Activated naive CD4-positive, alpha-beta T cell treated with Interleukin-2 at 50 U/mL for 16 hours (primary cell): ENCODE measurements at regions not wholly inside any gene's neighbourhood (a gene's known extent, or its start where the extent isn't known, plus 50 kb on each side); places are given as distances from the start of the nearest gene placed in this dataset.

ENCODE experiments used
- DNase-seq: peaks from one replicate; pipeline ENCODE4 v3.0.0-alpha.2; 2020

DNA sequence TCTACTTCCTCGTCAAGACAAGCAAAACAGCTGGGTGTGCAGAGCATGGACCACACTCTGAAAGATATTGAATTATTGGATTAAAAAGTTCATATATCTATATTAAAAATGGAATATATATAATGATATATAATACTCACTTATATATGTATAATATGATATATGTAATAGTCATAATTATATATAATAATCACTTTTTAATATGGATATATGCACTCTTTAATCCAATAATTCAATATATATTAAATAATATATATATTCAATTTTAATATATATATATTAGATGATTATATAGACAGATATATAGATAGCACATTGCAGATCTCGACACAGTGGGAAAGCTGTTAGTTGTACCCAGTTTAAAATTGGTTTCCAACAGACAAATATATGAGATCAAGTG is 182.1 kb upstream of the CARD18 start:
- DNase-seq: no peak

DNA sequence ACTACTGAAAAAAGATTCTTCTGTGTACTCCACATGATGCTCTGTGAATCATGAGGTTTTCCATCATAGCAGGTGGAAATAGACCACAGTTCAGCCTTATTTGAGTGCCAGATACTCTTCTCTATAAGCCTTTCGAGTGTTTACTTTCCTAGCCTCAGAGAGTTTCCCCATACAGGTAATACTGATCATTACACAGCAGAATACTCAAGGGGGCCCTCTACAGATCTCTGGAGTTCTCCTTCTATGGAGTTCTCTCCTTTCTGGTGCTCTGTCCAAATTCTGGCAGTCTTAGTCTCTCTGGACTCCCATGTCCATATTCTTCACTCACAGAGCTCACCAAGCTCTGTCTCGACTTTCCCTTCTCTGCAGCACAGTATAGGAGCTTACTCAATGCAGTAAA is 175.7 kb upstream of the CARD18 start:
- DNase-seq: no peak

DNA sequence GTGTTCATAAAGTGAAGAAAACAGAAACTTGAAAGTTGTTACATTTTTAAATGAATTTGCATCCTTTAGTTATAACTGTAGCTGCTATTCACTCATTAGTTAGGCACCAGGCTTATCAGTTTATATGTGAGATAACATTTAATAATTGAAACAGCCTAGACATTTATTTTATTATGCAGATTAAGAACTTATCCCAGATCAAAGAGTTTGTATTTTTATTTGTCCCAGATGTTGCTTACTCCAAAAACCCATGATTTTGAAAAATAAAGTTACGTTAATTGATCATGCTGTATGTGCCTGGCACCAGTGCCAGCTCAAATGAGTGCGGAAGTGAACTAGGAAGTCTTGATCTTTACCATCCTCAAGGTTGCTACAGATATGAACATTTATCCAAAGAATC is 172.7 kb upstream of the CARD18 start:
- DNase-seq: no peak

DNA sequence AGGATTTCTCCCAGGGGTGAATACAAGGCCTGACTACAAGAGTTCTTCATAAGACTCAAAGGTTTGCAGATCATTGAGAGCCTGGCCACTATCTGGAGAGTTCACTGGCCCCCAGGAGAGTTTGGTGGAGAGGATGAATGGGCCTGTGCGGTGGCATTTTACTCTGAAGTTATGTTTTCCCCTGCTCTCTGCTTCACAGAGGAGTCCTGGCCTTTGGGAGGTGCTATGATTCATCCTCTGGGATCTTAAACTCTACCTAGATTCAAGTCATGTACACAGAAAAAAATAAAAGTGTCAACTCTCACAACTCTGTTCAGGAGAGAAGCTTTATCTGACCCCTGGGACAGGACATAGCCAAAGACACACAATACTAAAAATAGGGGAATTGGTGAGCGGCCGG is 159.1 kb upstream of the CARD18 start:
- no peak for DNase-seq

DNA sequence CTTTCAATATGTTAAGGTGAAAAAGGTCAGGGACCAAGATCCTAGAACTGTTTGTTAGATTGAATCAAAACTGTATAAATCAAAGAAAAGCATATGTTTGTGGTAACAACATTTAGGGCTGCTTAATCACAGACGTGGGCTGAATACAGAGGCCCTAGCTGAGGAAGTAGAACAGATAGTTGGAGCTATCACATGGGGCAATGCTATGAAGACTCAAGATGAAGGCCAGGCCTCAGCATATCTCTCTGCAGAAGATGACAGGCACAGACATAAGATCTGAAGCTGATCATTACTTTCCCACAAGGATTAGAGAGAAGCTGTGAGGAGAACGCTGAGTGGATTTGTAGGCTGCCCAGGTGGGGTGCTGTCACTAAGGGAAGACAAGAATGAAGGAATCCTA is 158.6 kb upstream of the CARD18 start:
- DNase-seq: no peak

DNA sequence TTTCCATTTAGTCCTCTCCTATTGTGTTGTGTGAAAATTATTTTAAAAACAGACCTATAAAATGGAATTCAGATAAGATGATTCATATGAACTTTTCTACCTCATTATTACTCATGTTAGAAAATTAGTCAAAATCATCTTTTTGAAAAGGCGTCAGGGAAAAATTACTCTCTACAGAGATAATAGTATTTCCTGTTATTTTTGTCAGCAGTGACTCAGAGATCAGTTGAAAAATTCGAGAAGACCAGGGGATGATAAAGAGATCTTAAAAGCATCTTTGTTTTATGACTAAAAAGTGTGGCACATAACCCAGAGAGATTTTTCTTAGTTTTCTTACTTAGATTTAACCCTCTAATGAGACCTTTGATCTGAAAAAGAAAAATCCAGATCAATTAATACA is 157.9 kb upstream of the CARD18 start:
- no peak for DNase-seq

DNA sequence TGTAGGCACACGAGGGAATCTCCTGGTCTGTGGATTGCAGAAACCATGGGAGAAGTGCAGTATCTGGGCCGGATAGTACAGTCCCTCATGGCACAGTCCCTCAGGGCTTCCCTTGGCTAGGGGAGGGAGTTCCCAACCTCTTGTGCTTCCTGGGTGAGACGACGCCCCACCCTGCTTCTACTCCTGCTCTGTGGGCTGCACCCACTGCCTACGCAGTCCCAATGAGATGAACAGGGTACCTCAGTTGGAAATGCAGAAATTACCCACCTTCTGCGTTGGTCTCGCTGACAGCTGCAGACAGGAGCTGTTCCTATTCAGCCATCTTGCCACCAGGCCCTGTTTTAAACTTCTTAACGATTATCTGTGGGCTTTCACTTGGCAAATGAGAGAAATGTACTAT is 157.2 kb upstream of the CARD18 start:
- no peak for DNase-seq

DNA sequence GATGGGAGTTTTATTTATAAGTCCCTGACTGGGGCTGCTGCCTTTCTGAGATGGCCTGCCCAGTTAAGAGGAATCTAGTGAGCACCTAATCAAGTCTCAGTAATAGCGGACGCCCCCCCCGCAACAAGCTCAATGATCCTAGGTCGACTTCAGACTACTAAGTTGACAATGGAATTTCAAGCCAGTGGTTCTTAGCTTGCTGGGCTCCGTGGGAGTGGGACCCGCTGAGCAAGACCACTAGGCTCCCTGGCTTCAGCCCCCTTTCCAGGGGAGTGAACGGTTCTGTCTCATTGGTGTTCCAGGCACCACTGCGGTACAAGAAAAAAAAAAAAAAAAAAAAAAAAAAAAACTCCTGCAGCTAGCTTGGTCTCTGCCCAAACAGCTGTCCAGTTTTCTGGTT is 156.8 kb upstream of the CARD18 start:
- no peak for DNase-seq

DNA sequence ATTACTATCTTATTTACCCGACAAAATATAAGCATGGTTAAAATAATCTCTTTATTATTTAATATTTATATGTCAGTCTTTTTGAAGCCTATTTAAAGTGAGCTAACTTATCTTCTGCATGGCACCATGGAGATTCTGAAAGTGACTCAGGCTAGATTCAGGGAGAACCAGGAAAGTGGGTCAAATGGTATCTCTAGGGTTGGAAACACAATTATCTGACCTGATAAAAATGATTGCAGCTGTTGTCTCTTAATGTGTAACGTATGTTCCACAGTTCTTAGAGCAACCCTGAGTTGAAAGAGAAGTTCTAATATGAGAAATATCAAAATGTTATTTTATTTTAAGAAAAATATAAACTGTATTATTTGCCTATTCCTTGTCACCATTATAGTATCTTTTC is 143.1 kb upstream of the CARD18 start:
- no peak for DNase-seq

DNA sequence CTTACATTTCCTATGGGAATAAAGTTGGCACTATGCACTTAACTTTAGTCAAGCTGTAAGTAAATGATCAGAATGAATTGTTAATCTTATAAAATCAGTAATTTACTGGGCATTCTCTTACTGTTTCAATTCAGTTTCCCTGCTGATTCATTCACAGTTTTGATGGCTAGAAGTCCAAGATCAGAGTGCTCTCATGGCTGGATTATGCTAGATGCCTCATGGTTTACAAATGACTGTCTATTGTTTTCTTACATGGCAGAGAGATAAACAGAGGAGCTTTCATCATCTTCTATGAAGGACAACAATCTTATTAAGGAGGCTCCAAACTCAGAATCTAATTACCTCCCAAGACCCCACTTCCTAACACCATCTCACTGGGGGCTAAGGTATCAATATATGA is 135.1 kb upstream of the CARD18 start:
- DNase-seq: no peak

DNA sequence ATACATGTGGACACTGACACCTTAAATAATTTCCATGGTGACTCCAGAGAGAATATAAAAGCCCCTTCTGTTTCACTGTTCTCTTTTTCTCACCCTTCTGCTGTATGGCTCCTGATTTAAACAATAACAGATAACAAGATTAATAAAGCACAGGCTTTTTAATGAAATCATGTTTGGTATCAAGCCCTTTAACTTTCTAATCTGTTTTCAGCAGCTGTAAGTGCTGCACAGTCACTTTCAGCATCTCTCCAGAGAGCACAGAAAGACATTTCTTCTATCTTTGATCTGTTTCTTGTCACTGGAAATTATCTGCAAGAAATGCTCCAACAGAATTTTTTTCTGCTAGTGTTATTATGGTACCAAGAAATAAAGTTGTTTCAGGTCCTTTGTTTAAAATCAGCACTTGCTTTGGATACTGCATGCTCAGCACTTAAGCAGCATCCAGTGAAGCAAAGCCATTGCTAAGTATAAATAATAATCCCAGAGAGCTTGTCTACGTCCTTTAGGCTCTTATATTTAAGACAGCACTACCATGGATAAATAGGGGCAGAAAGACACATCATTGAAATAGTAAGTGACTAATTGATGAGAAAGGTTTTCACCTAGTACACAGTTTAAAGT is 134.2 kb upstream of the CARD18 start:
- no peak for DNase-seq

DNA sequence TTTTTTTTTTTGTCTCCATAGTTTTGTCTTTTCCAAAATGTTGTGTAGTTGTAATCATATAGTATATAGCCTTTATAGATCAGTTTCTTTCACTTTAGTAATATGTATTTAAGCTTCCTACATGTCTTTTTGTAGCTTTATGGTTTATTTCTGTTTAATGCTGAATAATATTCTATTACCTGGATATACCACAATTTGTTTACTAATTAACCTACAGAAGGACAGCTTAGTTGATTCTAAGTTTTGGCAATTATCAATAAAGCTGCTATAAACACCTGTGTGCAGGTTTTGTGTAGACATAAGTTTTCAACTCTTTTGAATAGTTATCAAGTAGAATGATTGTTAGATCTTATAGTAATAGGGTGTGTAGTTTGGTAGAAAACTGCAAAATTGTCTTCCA is 130.3 kb upstream of the CARD18 start:
- DNase-seq: no peak

DNA sequence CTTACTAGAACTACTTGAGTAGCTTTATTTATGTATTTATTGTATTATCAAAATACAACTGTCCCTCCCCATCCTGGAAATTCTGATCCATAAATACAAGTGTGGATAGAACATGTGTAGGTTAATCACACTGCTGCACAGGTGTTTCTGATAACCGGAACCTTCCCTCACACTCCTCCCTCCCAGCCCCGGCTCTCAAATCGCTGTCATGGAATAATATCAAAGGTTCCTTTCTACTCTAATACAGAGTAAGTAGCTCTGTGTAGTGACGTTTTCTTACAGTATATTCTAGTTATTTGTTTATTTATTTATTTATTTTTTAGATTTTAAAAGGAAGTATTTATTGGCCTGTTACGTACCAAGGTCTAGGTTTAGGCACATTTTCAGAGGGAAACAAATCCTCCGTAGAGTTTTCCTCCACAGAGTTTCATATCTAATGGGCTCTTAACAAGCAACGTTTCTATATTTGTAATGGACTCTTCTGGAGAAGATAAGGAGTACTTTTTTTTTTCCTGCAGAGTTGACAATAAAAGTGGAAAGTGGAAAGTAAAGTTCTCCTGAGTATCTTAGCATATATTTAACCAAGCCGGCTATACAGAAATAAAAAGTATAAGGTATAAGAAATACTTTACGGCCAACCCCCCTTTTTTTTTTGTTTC is 129.0 kb upstream of the CARD18 start:
- no peak for DNase-seq

DNA sequence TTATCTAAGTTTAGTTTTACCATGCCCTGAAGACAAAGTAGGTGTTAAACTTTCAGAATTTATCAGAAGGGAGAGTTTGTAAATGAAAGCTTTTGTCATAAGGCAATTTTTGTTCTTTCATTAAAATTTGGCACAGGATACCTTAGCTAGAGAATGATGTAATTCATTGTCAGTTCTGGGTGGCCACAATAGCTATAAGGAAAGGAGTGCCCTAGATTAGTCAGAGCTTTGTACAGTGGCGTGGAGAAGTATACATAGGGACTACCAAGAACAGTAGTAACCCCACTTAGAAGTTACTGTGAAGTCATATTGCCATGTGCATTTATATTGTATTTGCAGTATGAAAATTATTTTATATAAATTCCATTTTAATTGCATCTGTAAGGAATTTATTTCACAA is 126.3 kb upstream of the CARD18 start:
- no peak for DNase-seq

DNA sequence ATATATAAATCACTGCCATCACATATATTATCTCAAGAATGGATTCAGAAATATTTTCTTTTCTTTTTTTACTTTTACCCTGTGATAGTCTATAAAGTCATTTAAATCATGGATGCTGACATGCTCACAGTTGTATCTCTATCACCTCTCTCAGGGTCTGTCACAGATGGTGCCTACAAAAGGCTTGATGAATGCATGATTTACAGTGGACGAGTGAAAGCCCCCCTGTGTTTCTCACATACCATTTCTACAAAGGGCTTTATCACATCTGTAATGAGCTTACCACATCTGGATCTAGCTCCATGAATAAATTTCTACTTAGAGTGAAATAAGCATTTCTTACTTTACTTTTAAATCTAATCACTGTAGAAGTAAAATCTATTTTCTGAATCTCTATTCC is 121.4 kb upstream of the CARD18 start:
- no peak for DNase-seq

DNA sequence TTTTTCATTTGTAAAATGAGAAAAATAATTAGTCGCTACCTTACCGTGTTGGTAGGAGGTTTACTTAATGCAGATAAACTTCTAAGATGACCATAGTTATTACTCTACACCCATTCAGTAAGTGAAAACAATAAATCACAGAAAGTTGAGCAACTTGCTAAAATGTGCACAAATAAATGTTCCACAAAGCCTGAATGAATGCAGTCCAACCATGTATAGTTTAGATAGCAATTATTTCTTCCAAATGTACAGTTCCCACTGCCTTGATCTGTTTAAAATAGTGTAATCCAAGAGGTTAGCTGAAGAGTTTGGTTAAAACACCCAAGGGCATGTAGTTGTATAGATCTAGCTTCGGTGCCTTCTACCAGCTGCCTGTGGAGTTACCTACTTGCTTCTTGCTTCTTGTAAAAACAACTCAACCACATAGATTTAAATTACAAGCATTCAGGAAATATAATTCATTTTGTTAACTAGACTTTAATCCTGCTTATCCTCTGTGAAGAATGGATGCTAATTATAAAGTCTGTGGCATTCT is 106.3 kb upstream of the CARD18 start:
- no peak for DNase-seq

DNA sequence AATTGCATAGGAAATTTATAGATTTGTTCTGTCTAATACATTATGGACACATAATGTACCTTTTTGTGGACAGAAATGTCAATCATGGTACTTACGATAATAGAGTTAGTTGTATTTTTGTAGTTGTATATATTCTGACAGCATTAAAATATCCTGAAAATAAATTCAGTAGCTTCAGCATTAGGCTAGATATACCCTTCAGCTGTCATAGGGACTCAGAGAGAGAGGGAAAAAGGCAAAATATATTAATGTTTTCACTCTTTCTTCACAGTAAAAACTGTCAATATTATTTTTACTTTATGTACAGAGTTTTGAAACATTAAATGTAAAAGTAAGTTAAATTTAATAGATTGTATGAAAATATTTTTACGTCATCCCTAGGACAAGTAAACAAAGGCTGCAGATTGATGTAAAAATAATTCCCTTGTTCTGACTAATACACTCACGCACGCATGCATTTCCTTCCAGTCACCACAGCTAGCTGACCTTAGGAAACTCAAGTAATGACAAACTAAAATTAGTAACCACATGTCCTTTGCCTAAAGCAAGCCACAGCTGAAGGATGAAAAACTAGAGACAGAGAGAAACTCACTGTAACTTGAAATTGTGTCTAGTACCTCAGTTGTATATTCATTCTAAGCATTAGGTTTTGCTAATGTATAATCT is 104.7 kb upstream of the CARD18 start:
- DNase-seq: no peak

DNA sequence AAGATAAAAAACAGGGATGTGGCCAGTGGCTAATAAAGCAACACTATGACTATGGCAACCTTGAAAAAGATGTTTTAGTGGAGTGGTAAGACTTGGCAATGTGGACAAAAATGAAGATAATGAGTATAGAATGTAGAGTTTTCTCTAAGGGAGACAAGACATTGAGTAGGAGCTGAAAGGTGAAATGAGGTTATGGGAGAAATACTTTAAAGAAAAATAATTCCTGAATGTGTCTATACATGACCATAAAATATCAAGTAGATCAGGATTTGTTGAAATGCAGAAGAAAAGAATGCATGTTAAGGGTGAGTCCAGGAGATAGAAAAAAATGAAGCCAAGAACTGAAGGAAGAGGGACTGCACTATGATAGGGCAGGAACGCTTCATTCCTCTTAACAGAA is 101.6 kb upstream of the CARD18 start:
- DNase-seq: no peak

DNA sequence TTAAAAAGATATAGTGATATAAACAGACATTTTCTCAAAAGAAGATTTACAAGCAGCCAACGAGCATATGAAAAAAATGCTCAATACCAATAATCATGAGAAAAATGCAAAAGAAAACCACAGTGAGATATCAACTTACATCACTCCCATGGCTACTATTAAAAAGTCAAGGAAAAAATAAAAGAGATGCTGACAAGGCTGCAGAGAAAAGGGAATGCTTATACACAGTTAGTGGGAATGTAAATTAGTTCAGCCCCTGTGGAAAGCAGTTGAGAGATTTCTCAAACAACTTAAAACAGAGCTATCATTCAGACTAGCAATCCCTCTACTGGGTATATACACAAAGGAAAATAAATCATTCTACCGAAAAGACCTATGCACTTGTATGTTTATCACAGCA is 97.1 kb upstream of the CARD18 start:
- no peak for DNase-seq

DNA sequence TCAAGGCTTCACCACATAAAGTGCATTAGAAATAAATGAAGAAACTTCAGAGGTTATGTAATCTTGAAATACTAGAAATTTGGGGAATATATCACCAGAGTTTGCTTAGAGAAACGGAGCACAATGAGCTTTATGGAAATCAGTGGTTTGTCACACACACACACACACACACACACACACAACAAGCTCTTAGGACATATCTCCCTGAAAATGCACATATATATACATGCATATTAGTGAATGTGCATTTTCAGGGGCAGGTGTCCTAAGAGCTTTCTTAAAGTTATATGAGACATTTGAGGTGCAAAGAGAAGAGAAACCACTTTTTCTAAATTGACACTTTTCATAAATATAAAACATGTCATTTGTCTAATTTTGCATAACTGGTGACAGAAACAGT is 93.7 kb upstream of the CARD18 start:
- no peak for DNase-seq

DNA sequence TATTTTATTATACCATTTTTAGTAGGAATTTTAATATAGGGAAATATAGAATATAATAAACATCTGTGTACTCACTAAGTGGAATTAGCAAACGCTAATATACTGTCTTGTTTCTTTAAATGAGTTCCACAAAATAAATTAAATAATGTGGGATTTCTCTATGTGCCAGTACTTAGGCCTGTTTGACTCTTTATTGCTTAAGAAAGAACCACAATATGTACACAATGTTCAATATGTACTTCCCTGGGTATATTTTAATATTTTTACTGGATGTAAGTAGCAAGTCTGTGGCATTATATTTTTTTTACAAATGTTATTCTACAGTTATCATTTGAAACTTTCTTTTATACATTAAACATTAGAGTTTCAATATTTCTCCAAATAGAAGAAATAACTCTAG is 92.5 kb upstream of the CARD18 start:
- DNase-seq: no peak

DNA sequence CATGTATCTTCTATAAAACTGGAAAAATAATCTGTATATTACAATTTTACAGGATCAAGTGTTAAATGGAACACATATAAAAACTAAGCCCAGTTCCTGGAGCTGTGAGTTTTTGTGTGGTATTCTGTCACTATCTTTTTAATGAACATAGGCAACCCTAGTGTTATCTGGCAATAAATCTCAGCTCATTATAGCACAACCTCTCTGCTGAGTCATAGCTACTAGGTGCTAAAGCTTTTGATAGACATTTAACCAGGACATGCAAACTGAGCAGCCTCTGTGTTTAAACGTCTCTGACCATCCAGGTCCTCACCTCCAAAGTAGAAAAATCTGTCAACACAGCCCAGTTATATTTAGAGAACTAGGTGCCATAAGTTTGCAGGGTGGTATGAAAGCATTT is 91.0 kb upstream of the CARD18 start:
- DNase-seq: no peak

DNA sequence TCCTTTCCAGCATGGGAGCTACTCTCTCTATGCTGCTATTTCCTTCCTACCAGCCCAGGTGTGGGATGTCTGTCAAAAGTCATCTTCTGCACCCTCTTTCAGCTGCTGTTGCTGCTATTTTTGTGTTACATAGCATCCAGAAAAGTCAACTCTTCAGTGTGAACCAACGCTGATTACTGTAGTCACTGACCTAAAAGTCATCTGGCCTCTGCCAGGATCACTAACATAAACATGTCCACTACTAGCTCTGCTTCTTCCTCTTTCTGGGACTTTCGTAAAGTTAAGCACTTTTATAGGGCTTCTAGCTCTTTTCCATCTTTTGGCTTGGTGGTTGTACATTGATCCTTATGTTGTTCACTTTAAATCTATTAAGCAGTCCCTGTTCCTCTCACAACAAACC is 90.2 kb upstream of the CARD18 start:
- DNase-seq: no peak

DNA sequence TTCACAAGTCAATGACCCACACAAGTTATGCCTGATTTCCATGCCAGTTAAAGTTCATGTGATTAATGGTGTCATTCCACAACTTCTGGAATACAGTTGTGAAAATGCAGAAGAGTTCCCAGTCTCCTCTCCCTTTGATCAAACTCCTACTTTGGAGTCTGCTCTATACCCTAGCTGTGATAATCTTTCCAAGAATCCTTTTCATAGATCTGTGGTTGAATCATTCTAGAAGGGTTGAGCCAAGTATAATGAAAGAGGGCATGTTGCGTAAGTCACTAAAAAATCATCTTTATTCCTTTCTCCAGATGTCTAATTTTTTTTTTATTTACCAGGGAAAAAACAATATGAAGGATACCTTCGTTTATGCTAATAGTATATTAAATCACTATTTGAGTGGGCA is 89.7 kb upstream of the CARD18 start:
- DNase-seq: no peak

DNA sequence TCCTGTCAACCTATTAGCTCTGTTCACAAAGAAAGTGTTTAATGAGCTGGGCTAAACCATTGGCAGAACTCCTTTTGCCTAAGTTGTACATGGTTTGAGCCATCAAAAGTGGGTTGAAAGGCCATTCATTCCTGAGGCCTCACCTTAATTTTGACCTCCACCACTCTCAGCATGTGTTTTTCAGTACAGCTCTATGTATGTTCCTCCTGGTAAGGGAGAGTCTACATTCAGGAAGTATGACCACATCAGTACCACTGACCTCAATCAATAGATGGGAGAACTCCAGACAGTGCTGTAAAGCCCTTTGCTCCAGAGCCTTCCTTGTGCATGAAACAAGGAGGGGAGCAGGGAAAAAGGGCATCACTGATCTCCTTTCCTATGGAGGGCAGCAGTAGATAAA is 87.8 kb upstream of the CARD18 start:
- DNase-seq: no peak
